Esophagus muscularis mucosa (tissue), 4 donors: ENCODE measurements at regions not wholly inside any gene's neighbourhood (a gene's known extent, or its start where the extent isn't known, plus 50 kb on each side); places are given as distances from the start of the nearest gene placed in this dataset.
A peak's percentile ranks its signal among the peaks of the same experiment; 100 is the strongest.

ENCODE experiments used
- DNase-seq: peaks from one replicate; pipeline ENCODE4 v3.0.0-alpha.2; 2017; ENCODE audit errors: extremely low spot score
- H3K27ac ChIP-seq, 4 donors: fragments of 200-600 bp; sonication (generic); replicated peaks in 1 of 4; 1 replicate in 3 of 4; 2 replicates in 1 of 4; pipeline ENCODE4 v1.5.1; 2016 to 2019; ENCODE audit warnings: mild to moderate bottlenecking in 1 of 4
- H3K27me3 ChIP-seq, 4 donors: fragments of 200-600 bp; sonication (generic); one replicate each; pipeline versions ENCODE4 v1.5.1 to v1.6.0; 2016 to 2019
- H3K36me3 ChIP-seq, 4 donors: fragments of 200-600 bp; sonication (generic); one replicate each; pipeline ENCODE4 v1.5.1; 2016 to 2019
- H3K4me1 ChIP-seq, 4 donors: fragments of 200-600 bp; sonication (generic); one replicate each; pipeline ENCODE4 v1.5.1; 2016 to 2019
- H3K4me3 ChIP-seq, 4 donors: fragments of 200-600 bp; sonication (generic); 1 replicate in 2 of 4; 2 replicates in 2 of 4; pipeline ENCODE4 v1.5.1; 2016 to 2019; ENCODE audit warnings: mild to moderate bottlenecking in 4 of 4, moderate library complexity in 1 of 4
- H3K9me3 ChIP-seq, 4 donors: fragments of 200-600 bp; sonication (generic); 1 replicate in 3 of 4; 2 replicates in 1 of 4; pipeline ENCODE4 v1.5.1; 2016 to 2019
- CTCF ChIP-seq, 3 experiments: fragments of 200-600 bp in 2 of 3; fragments of 450-650 bp in 1 of 3; sonication (generic) in 2 of 3; IDR thresholded peaks; one replicate each; pipeline ENCODE4 v1.5.1; 2017 to 2019; ENCODE audit warnings: antibody characterized with exemption in 3 of 3, mild to moderate bottlenecking in 2 of 3, moderate library complexity in 1 of 3
- EP300 ChIP-seq: sonication (generic); formaldehyde crosslinking; IDR thresholded peaks from one replicate; pipeline ENCODE4 v1.6.1; 2017; ENCODE audit warnings: antibody characterized with exemption
- POLR2A ChIP-seq: fragments of 450-650 bp; IDR thresholded peaks from one replicate; pipeline ENCODE4 v1.6.1; 2017; ENCODE audit warnings: antibody characterized with exemption, moderate library complexity, mild to moderate bottlenecking, low read depth
- POLR2AphosphoS5 ChIP-seq, 2 donors: sonication (generic); formaldehyde crosslinking; IDR thresholded peaks; one replicate each; pipeline ENCODE4 v1.6.1; 2017; ENCODE audit warnings: antibody characterized with exemption in 2 of 2
- WGBS: methylation state at CpG from one replicate; pipeline ENCODE4 v1.1.5; 2018; 5-methylcytosine and 5-hydroxymethylcytosine counted together
- intact Hi-C: fragments of 100-400 bp; cut with DNase I; formaldehyde crosslinking; loops from one replicate; pipeline ENCODE4 v1.15.1; 2023

GRCh38 chr12:98373025-98373554, 142.3 kb upstream of the TMPO start:
- 50% methylated on average over 2 of the region's 2 CpGs for WGBS
- no peaks in the 10 kb centered on the region for H3K27me3 ChIP-seq
- intact Hi-C loops: loop anchor here (10.0 kb wide), 1 partner anchor 1388 kb away; no protein-coding TSS in a partner anchor
- no peaks in the 10 kb centered on the region for H3K9me3 ChIP-seq
- DNase-seq: no peak
- no peaks in the 10 kb centered on the region for H3K36me3 ChIP-seq
- H3K4me1 ChIP-seq: peaks cover 0 to 6% (median 3%) of the 10 kb centered on the region in 4 donors
- TF ChIP-seq CTCF (IDR thresholded peaks at IDR 0.05) (peak; percentile 56 to 59 (median 57)), POLR2AphosphoS5 (IDR thresholded peaks at IDR 0.05) (no peak)
- H3K27ac ChIP-seq: no peak overlapping the region
- no peak overlapping the region for H3K4me3 ChIP-seq

GRCh38 chr12:98374007-98374406, 141.4 kb upstream of the TMPO start:
- Histone ChIP-seq H3K27ac (no peak overlapping the region), H3K36me3 (no peaks in the 10 kb centered on the region), H3K4me3 (no peak overlapping the region), H3K9me3 (no peaks in the 10 kb centered on the region), H3K27me3 (no peaks in the 10 kb centered on the region), H3K4me1 (peaks cover 0 to 6% (median 3%) of the 10 kb centered on the region in 4 donors)
- no peak for DNase-seq
- peak in 1 of 3 experiments; percentile 6 for TF ChIP-seq CTCF (IDR thresholded peaks at IDR 0.05)
- no peak for TF ChIP-seq POLR2AphosphoS5 (IDR thresholded peaks at IDR 0.05)
- no peak for TF ChIP-seq EP300
- TF ChIP-seq POLR2A: no peak
- WGBS: 63% methylated on average over 1 of the region's 1 CpG
- intact Hi-C loops: loop anchor here (10.0 kb wide), 1 partner anchor 1389 kb away; no protein-coding TSS in a partner anchor

GRCh38 chr12:98379106-98379505, 136.3 kb upstream of the TMPO start:
- peaks cover 0 to 6% (median 3%) of the 10 kb centered on the region in 4 donors for H3K4me1 ChIP-seq
- DNase-seq: no peak
- no peak for TF ChIP-seq CTCF (IDR thresholded peaks at IDR 0.05)
- no peak for TF ChIP-seq EP300
- no peak for TF ChIP-seq POLR2AphosphoS5 (IDR thresholded peaks at IDR 0.05)
- no peak for TF ChIP-seq POLR2A
- no peak overlapping the region for H3K27ac ChIP-seq
- H3K27me3 ChIP-seq: no peaks in the 10 kb centered on the region
- WGBS: 58% methylated on average over 1 of the region's 1 CpG
- H3K4me3 ChIP-seq: no peak overlapping the region
- H3K9me3 ChIP-seq: no peaks in the 10 kb centered on the region
- H3K36me3 ChIP-seq: no peaks in the 10 kb centered on the region
- intact Hi-C loops: loop anchor here (10.0 kb wide), 1 partner anchor 1394 kb away; no protein-coding TSS in a partner anchor

GRCh38 chr12:98385641-98386040, 129.7 kb upstream of the TMPO start:
- no peaks in the 10 kb centered on the region for H3K9me3 ChIP-seq
- DNase-seq: no peak
- intact Hi-C loops: no loop called here

GRCh38 chr12:98387444-98387843, 127.9 kb upstream of the TMPO start:
- no peak for TF ChIP-seq POLR2AphosphoS5 (IDR thresholded peaks at IDR 0.05)
- TF ChIP-seq EP300: no peak
- no peak for TF ChIP-seq POLR2A
- no peak for TF ChIP-seq CTCF (IDR thresholded peaks at IDR 0.05)
- no peak for DNase-seq
- H3K9me3 ChIP-seq: no peaks in the 10 kb centered on the region
- WGBS: 72% methylated on average over 2 of the region's 2 CpGs
- intact Hi-C loops: no loop called here
- H3K36me3 ChIP-seq: no peaks in the 10 kb centered on the region
- no peak overlapping the region for H3K4me3 ChIP-seq
- no peak overlapping the region for H3K27ac ChIP-seq
- no peaks in the 10 kb centered on the region for H3K4me1 ChIP-seq
- H3K27me3 ChIP-seq: no peaks in the 10 kb centered on the region

More at GRCh38 chr12:98385641-98386040, 129.7 kb upstream of the TMPO start:
- WGBS: 100% methylated on average over 1 of the region's 1 CpG
- H3K4me1 ChIP-seq: no peaks in the 10 kb centered on the region
- H3K36me3 ChIP-seq: no peaks in the 10 kb centered on the region
- H3K4me3 ChIP-seq: no peak overlapping the region
- TF ChIP-seq POLR2A (no peak), POLR2AphosphoS5 (IDR thresholded peaks at IDR 0.05) (no peak)
- no peaks in the 10 kb centered on the region for H3K27me3 ChIP-seq
- no peak overlapping the region for H3K27ac ChIP-seq
